ENCODE measurements at regions not wholly inside any gene's neighbourhood (a gene's known extent, or its start where the extent isn't known, plus 50 kb on each side); places are given as distances from the start of the nearest gene placed in this dataset.

DNA sequence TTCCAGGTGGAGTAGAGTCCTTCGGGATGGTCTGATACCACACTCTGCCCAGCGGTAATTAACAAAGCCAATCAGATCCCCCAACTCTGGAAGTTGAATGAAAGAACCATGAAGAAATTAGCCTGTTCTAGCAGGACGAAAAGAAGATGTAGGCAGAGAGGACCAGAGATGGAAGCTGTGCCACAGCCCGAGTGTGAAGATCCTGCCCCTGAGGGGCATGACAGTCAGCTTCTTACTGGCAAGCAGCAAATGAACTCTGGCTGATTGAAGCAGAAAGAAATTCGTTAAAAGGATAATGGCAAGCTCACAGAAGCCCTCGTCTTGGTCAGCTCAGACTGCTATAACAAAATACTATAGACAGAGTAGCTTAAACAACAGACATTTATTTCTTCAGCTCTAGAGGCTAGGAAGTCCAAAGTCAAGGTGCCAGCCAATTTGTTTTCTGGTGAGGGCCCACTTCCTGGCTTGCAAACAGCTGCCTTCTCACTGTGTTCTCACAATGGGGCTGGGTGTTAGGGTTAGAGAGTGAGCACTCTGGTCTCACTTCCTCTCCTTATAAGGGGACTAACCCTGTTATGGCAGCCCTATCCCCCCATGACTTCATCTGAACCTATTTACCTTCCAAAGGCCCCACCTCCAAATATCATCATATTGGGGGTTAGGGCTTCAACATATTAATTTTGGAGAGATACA lies 307.1 kb downstream of the VPS13C start:
- intact Hi-C loops (cut with micrococcal nuclease): no loop called here
- H3K9me3 Mint-ChIP-seq: no peaks in the 10 kb centered on the region
- DNase-seq: no peak
- TF ChIP-seq, protein P1, sequence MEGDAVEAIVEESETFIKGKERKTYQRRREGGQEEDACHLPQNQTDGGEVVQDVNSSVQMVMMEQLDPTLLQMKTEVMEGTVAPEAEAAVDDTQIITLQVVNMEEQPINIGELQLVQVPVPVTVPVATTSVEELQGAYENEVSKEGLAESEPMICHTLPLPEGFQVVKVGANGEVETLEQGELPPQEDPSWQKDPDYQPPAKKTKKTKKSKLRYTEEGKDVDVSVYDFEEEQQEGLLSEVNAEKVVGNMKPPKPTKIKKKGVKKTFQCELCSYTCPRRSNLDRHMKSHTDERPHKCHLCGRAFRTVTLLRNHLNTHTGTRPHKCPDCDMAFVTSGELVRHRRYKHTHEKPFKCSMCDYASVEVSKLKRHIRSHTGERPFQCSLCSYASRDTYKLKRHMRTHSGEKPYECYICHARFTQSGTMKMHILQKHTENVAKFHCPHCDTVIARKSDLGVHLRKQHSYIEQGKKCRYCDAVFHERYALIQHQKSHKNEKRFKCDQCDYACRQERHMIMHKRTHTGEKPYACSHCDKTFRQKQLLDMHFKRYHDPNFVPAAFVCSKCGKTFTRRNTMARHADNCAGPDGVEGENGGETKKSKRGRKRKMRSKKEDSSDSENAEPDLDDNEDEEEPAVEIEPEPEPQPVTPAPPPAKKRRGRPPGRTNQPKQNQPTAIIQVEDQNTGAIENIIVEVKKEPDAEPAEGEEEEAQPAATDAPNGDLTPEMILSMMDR (IDR thresholded peaks at IDR 0.05): no peak
- no peak overlapping the region for H3K27ac Mint-ChIP-seq
- H3K4me3 Mint-ChIP-seq: no peak overlapping the region
- H3K36me3 Mint-ChIP-seq (ENCODE audit: low read depth): no peaks in the 10 kb centered on the region
- H3K27me3 Mint-ChIP-seq: peaks cover 7% of the 10 kb centered on the region
- no peak for ATAC-seq (ENCODE audit: low read depth)
- ChIA-PET POLR2A (no interaction called here), CTCF (no interaction called here)
- H3K4me1 Mint-ChIP-seq: no peaks in the 10 kb centered on the region

- ATAC-seq (ENCODE audit: low read depth) (no peak), DNase-seq (no peak)
- Mint-ChIP-seq H3K27me3 (peaks cover 4% of the 10 kb centered on the region), H3K9me3 (no peaks in the 10 kb centered on the region), H3K4me1 (no peaks in the 10 kb centered on the region), H3K4me3 (no peak overlapping the region), H3K27ac (no peak overlapping the region), H3K36me3 (ENCODE audit: low read depth) (no peaks in the 10 kb centered on the region)
- ChIA-PET POLR2A (no interaction called here), CTCF (interaction anchor here (1.4 kb wide), 1 partner anchor 83 kb away, joined by 3 read pairs; no protein-coding TSS in a partner anchor)
- intact Hi-C loops (cut with micrococcal nuclease): no loop called here
- TF ChIP-seq, protein P1 (IDR thresholded peaks at IDR 0.05): no peak
Measured at GRCh38 chr15:61752001-61752400, 308.2 kb downstream of the VPS13C start.

DNA sequence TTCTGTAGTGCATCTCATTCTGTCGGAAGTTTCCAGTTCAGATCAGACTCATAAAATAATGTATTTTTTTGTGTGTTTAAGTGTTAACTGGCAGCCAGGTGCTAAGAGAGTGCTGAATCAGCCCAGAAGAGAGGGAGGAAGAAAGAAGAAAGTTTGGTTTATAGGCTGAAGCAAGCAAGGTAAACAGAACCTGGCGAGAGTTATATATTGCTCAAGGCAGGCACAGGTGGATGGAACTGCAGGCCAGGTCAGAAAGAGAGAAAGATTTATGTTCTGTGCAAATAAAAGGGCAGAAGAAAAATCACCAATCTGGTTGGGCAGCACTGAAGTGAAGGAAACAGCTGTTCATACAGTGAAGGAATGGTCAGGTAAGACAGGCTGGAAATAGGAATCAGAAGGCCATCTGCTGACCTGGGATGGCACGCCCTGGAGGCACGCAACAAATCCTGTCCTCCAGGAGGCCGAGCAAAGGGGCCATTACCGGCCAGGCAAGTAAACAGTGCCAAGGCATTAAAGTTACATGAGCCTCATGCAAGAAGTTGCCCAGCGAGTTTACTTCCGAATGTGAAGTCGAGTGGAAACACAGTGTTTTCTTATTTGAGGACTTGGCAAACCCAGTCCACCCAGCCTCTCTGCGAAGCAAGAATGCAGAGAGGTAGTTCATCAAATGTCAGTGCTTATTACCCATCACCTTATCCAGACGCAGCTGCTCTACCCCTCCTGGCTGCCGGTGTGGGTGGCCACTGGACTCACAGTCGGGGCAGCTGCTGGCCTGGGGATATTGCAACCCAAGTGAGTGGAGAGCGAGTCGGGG lies 309.8 kb downstream of the VPS13C start:
- H3K27me3 Mint-ChIP-seq: peaks cover 3% of the 10 kb centered on the region
- intact Hi-C loops (cut with micrococcal nuclease): no loop called here

DNA sequence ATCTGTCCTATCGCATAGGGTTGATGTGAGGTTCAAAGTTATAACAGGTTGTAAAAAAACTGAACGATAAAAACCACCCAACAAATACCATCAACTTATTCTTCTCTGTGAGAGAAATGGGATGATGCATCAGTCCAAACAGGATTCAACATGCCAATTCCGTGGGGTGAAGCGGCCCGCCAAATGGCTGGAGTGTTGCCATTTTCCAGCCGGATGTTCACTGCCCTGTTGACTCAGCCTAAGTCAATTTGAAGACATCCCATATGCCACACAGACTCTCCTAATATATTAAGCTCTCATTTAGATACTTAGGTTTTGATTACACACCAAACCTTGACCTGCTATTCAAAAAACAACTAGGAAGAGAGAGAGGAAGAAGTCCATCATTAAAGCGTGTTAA lies 311.1 kb downstream of the VPS13C start:
- Mint-ChIP-seq H3K27me3 (peaks cover 11% of the 10 kb centered on the region), H3K36me3 (ENCODE audit: low read depth) (no peaks in the 10 kb centered on the region), H3K9me3 (no peaks in the 10 kb centered on the region), H3K4me3 (no peak overlapping the region), H3K4me1 (no peaks in the 10 kb centered on the region), H3K27ac (no peak overlapping the region)
- intact Hi-C loops (cut with micrococcal nuclease): no loop called here
- ATAC-seq (ENCODE audit: low read depth) (no peak), DNase-seq (no peak)
- TF ChIP-seq, protein P1 (IDR thresholded peaks at IDR 0.05): no peak
- CTCF ChIA-PET: no interaction called here
- POLR2A ChIA-PET: no interaction called here

More for the DNA sequence above, 309.8 kb downstream of the VPS13C start:
- no peaks in the 10 kb centered on the region for H3K36me3 Mint-ChIP-seq (ENCODE audit: low read depth)
- ChIA-PET POLR2A (no interaction called here), CTCF (interaction anchor here (1.4 kb wide), 1 partner anchor 85 kb away, joined by 3 read pairs; no protein-coding TSS in a partner anchor)
- H3K4me1 Mint-ChIP-seq: no peaks in the 10 kb centered on the region
- TF ChIP-seq, protein P1 (IDR thresholded peaks at IDR 0.05): no peak
- ATAC-seq (ENCODE audit: low read depth): no peak
- H3K4me3 Mint-ChIP-seq: no peak overlapping the region
- H3K27ac Mint-ChIP-seq: no peak overlapping the region
- no peak for DNase-seq
- H3K9me3 Mint-ChIP-seq: no peaks in the 10 kb centered on the region

- TF ChIP-seq, protein P1 (IDR thresholded peaks at IDR 0.05): no peak
- Mint-ChIP-seq H3K36me3 (ENCODE audit: low read depth) (no peaks in the 10 kb centered on the region), H3K4me3 (no peak overlapping the region), H3K27ac (no peak overlapping the region), H3K9me3 (no peaks in the 10 kb centered on the region), H3K4me1 (no peaks in the 10 kb centered on the region), H3K27me3 (peaks cover 11% of the 10 kb centered on the region)
- intact Hi-C loops (cut with micrococcal nuclease): no loop called here
- ATAC-seq (ENCODE audit: low read depth) (no peak), DNase-seq (no peak)
- POLR2A ChIA-PET: no interaction called here
- CTCF ChIA-PET: no interaction called here
Measured at GRCh38 chr15:61748529-61748928, 311.7 kb downstream of the VPS13C start.

Measured in activated B cell treated with CpG ODN at 0.5 μM for 24 hours (primary cell).